ENCODE measurements at regions not wholly inside any gene's neighbourhood (a gene's known extent, or its start where the extent isn't known, plus 50 kb on each side); places are given as distances from the start of the nearest gene placed in this dataset.

DNA sequence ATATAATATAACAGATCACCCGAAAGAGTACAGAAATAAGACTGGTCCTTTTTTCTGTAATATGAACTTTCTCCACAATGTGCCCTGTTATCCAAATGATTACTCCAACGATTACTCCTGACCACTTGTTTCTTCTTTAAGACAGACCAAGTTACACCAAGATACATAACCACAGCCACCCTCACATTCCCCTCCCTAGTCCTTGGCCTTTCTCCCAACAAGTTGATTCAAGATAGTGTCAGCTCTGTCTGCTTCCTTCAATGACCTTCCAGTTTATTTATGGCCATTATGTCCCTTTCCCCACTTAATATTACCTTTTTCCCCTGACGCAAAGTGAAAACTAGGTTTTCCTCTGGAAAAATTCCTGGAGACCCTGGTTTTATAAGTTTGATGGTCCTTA lies 397.2 kb downstream of the FAM47B start:
- intact Hi-C loops (cut with DNase I): no loop called here
- Histone ChIP-seq H3K4me1 (no peaks in the 10 kb centered on the region), H3K36me3 (ENCODE audit: insufficient read depth in 1 of 2, low read depth in 1 of 2) (no peaks in the 10 kb centered on the region), H3K9me3 (no peaks in the 10 kb centered on the region), H3K27ac (no peak overlapping the region), H3K4me3 (no peak overlapping the region), H3K27me3 (ENCODE audit: insufficient read depth in 3 of 3, low read length in 2 of 3) (no peaks in the 10 kb centered on the region)
- 74 to 87% (median 75%) methylated on average over 3 of the region's 3 CpGs for WGBS, 3 donors
- ATAC-seq (no peak), DNase-seq (no peak)
- TF ChIP-seq, protein P1, sequence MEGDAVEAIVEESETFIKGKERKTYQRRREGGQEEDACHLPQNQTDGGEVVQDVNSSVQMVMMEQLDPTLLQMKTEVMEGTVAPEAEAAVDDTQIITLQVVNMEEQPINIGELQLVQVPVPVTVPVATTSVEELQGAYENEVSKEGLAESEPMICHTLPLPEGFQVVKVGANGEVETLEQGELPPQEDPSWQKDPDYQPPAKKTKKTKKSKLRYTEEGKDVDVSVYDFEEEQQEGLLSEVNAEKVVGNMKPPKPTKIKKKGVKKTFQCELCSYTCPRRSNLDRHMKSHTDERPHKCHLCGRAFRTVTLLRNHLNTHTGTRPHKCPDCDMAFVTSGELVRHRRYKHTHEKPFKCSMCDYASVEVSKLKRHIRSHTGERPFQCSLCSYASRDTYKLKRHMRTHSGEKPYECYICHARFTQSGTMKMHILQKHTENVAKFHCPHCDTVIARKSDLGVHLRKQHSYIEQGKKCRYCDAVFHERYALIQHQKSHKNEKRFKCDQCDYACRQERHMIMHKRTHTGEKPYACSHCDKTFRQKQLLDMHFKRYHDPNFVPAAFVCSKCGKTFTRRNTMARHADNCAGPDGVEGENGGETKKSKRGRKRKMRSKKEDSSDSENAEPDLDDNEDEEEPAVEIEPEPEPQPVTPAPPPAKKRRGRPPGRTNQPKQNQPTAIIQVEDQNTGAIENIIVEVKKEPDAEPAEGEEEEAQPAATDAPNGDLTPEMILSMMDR (IDR thresholded peaks at IDR 0.05): no peak

DNA sequence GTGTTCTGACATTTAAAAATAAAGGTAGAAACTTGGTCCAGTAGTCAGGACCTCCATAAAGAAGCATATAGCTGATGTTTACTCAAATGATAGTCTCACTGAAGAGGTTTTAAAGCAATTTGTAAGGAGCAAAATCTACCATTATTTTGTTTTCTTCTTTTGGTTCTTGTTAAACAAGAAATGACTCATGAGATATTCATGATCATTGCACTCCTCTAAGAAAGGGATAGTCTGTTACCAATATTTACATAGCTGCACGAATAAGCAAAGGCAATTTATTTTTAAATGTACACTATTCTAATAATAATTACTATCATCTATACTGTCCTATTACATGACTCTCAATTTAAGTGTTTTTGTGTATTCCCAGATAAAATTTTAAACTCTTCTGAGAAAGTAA lies 397.9 kb downstream of the FAM47B start:
- intact Hi-C loops (cut with DNase I): no loop called here
- no peak overlapping the region for H3K4me3 ChIP-seq
- no peak for ATAC-seq

DNA sequence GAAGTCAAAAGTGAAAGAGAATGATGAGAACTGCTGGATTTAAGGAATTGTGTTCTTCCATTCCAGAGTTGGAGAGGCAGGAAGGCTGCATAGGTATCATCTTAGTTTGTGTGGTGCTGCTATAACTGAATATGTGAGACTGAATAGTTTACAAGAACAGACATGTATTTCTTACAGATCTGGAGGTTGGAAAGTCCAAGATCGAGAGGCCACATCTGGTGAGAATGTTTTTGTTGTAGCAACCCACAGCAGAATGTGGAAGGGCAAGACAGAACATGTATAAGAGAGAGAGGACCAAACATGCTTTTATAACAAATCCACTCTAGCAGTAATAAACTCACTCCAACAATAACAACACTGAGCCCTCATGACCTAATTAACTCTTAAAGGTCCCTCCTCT lies 408.6 kb downstream of the FAM47B start:
- no peaks in the 10 kb centered on the region for H3K4me1 ChIP-seq
- TF ChIP-seq, protein P1 (IDR thresholded peaks at IDR 0.05): no peak
- ATAC-seq: no peak
- H3K4me3 ChIP-seq: no peak overlapping the region
- H3K36me3 ChIP-seq (ENCODE audit: insufficient read depth in 1 of 2, low read depth in 1 of 2): no peaks in the 10 kb centered on the region
- peaks cover 3% of the 10 kb centered on the region for H3K9me3 ChIP-seq
- DNase-seq: no peak
- WGBS, 3 donors: 44 to 86% (median 84%) methylated on average over 1 of the region's 1 CpG
- H3K27ac ChIP-seq: no peak overlapping the region
- H3K27me3 ChIP-seq (ENCODE audit: insufficient read depth in 3 of 3, low read length in 2 of 3): no peaks in the 10 kb centered on the region
- intact Hi-C loops (cut with DNase I): no loop called here

More for the DNA sequence above, 397.9 kb downstream of the FAM47B start:
- TF ChIP-seq, protein P1 (IDR thresholded peaks at IDR 0.05): no peak
- DNase-seq: no peak
- no peaks in the 10 kb centered on the region for H3K27me3 ChIP-seq (ENCODE audit: insufficient read depth in 3 of 3, low read length in 2 of 3)
- no peaks in the 10 kb centered on the region for H3K36me3 ChIP-seq (ENCODE audit: insufficient read depth in 1 of 2, low read depth in 1 of 2)
- H3K27ac ChIP-seq: no peak overlapping the region
- no peaks in the 10 kb centered on the region for H3K9me3 ChIP-seq
- WGBS, 3 donors: 70 to 90% (median 75%) methylated on average over 1 of the region's 1 CpG
- H3K4me1 ChIP-seq: no peaks in the 10 kb centered on the region

DNA sequence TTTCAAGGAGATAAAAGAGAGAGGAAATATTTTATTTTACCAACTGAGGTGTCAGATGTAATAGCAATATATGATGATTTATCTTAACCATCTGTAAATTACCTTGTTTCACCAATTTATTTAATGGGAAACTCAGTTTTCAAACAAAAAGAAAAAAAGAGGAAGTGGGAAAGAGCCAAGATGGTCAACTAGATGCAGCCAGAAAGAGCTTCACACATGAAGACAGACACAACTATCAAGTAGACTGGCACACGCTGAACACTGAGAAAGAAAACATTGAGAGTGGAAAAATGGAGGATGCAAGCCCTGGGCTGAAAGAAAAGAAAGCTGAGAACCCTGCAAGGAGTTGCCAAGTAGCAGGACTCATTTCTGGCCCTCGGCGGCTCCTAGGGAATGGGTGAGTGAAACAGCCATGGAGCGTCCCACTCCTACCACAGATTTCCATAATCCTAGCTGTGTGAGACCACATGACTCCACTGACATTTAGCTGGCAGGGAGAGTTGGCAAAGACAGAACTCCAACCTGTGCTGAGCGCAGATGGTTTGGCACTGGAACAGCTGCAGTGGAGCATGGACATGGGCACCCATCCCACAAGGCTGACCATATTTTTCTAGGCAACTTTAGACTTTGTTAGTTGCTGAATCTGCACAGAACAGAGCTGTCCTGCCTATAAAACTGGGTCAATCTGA lies 409.3 kb downstream of the FAM47B start:
- no peaks in the 10 kb centered on the region for H3K4me1 ChIP-seq
- H3K27me3 ChIP-seq (ENCODE audit: insufficient read depth in 3 of 3, low read length in 2 of 3): no peaks in the 10 kb centered on the region
- intact Hi-C loops (cut with DNase I): no loop called here
- H3K36me3 ChIP-seq (ENCODE audit: insufficient read depth in 1 of 2, low read depth in 1 of 2): no peaks in the 10 kb centered on the region
- no peak overlapping the region for H3K4me3 ChIP-seq
- ATAC-seq (no peak), DNase-seq (no peak)
- TF ChIP-seq, protein P1 (IDR thresholded peaks at IDR 0.05): no peak
- WGBS, 3 donors: 28 to 44% (median 36%) methylated on average over 5 of the region's 5 CpGs
- H3K27ac ChIP-seq: no peak overlapping the region
- peaks cover 6% of the 10 kb centered on the region for H3K9me3 ChIP-seq

DNA sequence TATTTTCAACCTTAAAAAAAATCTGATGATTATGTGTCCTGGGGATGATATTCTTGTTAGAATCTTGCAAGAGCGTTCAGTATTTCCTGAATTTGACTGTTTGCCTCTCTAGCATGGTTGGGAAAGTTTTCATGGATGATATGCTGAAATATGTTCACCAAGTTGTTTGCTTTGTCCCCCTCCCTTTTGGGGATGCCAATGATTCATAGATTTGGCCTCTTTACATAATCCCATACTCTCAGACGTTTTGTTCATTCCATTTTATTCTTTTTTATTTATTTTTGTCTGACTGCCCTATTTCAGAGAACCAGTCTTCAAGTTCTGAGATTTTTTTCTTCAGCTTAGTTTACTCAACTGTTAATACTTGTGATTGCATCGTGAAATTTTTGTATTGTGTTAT lies 415.1 kb downstream of the FAM47B start:
- peaks cover 6% of the 10 kb centered on the region for H3K9me3 ChIP-seq
- 58 to 73% (median 68%) methylated on average over 3 of the region's 3 CpGs for WGBS, 3 donors
- H3K36me3 ChIP-seq (ENCODE audit: insufficient read depth in 1 of 2, low read depth in 1 of 2): no peaks in the 10 kb centered on the region
- TF ChIP-seq, protein P1 (IDR thresholded peaks at IDR 0.05): no peak
- ATAC-seq: no peak
- H3K4me1 ChIP-seq: no peaks in the 10 kb centered on the region
- no peak for DNase-seq
- H3K4me3 ChIP-seq: no peak overlapping the region
- H3K27ac ChIP-seq: no peak overlapping the region
- intact Hi-C loops (cut with DNase I): no loop called here
- peaks cover 0 to 6% (median 0%) of the 10 kb centered on the region in 3 donors for H3K27me3 ChIP-seq (ENCODE audit: insufficient read depth in 3 of 3, low read length in 2 of 3)
